ENCODE measurements at regions not wholly inside any gene's neighbourhood (a gene's known extent, or its start where the extent isn't known, plus 50 kb on each side); places are given as distances from the start of the nearest gene placed in this dataset.

DNA sequence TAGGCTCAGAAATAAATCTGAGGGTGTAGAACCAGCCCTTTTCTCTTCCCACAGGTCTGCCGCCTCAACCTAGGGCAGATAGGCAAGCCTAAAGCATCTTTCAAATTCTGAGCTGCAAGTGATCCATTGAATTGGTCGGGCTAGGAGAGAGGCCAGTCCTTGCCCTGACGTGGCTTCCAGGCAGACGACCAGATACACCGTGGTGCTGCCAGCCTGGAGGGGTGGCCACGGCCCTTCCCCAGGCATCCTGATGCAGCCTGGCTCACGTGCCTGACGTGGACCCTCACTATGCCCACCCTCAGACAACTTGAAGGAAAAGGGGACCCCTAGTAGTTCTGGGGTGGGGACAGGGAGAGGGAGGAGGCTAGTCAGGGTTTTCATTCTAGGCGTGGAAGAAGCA, 859.3 kb upstream of the KLHL1 start:
- Mint-ChIP-seq H3K4me3 (no peak overlapping the region), H3K9me3 (no peaks in the 10 kb centered on the region), H3K36me3 (ENCODE audit: low read depth) (no peaks in the 10 kb centered on the region), H3K27ac (no peak overlapping the region), H3K4me1 (ENCODE audit: low read depth) (no peaks in the 10 kb centered on the region), H3K27me3 (no peaks in the 10 kb centered on the region)
- intact Hi-C loops (cut with micrococcal nuclease), result no loop called here
- ChIA-PET POLR2A (no interaction called here), CTCF (no interaction called here)
- no peak for DNase-seq
- TF ChIP-seq, protein P1, sequence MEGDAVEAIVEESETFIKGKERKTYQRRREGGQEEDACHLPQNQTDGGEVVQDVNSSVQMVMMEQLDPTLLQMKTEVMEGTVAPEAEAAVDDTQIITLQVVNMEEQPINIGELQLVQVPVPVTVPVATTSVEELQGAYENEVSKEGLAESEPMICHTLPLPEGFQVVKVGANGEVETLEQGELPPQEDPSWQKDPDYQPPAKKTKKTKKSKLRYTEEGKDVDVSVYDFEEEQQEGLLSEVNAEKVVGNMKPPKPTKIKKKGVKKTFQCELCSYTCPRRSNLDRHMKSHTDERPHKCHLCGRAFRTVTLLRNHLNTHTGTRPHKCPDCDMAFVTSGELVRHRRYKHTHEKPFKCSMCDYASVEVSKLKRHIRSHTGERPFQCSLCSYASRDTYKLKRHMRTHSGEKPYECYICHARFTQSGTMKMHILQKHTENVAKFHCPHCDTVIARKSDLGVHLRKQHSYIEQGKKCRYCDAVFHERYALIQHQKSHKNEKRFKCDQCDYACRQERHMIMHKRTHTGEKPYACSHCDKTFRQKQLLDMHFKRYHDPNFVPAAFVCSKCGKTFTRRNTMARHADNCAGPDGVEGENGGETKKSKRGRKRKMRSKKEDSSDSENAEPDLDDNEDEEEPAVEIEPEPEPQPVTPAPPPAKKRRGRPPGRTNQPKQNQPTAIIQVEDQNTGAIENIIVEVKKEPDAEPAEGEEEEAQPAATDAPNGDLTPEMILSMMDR (IDR thresholded peaks at IDR 0.05), result no peak
- no peak for ATAC-seq

DNA sequence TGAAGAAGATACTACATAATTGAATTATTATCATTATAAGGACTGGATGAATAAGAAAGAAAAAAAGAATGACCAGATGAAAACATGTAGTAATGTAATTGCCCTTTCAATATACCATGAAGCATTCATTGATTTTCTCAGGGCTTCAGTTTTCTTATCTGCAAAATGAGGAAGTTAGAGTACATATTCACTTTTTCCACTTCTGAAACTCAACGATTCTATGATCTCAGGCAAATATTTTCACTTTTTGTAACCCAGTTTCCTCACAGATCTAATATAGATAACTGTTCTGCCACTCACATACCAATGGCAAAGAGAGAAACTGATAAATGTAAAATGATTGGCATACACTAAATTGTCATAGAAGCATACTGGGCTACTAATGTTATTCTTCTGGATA, 856.6 kb upstream of the KLHL1 start:
- ATAC-seq, result no peak
- intact Hi-C loops (cut with micrococcal nuclease), result no loop called here
- no peaks in the 10 kb centered on the region for H3K4me1 Mint-ChIP-seq (ENCODE audit: low read depth)
- POLR2A ChIA-PET, result no interaction called here
- DNase-seq, result no peak
- no peaks in the 10 kb centered on the region for H3K9me3 Mint-ChIP-seq
- no peaks in the 10 kb centered on the region for H3K27me3 Mint-ChIP-seq
- H3K27ac Mint-ChIP-seq, result no peak overlapping the region
- H3K36me3 Mint-ChIP-seq (ENCODE audit: low read depth), result no peaks in the 10 kb centered on the region
- TF ChIP-seq, protein P1 (IDR thresholded peaks at IDR 0.05), result no peak
- H3K4me3 Mint-ChIP-seq, result no peak overlapping the region
- CTCF ChIA-PET, result no interaction called here

DNA sequence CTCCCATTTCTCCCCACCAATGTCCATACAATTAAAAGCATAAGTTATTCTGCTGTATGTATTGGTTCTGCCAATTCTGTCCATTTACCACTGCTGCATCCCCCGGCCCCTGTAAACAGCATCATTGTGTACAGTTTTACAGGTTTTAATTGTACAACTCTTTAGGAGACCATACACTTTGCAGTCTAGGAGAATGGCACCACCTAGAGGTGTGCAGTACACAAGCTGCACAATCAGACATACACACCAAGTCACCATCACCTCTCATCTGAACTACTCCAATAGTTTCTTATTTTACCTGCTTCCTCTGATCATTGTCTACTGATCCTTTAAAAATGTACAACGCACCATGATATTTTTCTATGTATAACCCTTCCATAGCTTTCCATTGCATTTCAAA, 855.9 kb upstream of the KLHL1 start:
- no peak overlapping the region for H3K27ac Mint-ChIP-seq
- TF ChIP-seq, protein P1 (IDR thresholded peaks at IDR 0.05), result no peak
- ATAC-seq (no peak), DNase-seq (no peak)
- H3K4me1 Mint-ChIP-seq (ENCODE audit: low read depth), result no peaks in the 10 kb centered on the region
- ChIA-PET CTCF (no interaction called here), POLR2A (no interaction called here)
- intact Hi-C loops (cut with micrococcal nuclease), result no loop called here
- H3K4me3 Mint-ChIP-seq, result no peak overlapping the region
- H3K36me3 Mint-ChIP-seq (ENCODE audit: low read depth), result no peaks in the 10 kb centered on the region
- H3K9me3 Mint-ChIP-seq, result no peaks in the 10 kb centered on the region
- H3K27me3 Mint-ChIP-seq, result no peaks in the 10 kb centered on the region

DNA sequence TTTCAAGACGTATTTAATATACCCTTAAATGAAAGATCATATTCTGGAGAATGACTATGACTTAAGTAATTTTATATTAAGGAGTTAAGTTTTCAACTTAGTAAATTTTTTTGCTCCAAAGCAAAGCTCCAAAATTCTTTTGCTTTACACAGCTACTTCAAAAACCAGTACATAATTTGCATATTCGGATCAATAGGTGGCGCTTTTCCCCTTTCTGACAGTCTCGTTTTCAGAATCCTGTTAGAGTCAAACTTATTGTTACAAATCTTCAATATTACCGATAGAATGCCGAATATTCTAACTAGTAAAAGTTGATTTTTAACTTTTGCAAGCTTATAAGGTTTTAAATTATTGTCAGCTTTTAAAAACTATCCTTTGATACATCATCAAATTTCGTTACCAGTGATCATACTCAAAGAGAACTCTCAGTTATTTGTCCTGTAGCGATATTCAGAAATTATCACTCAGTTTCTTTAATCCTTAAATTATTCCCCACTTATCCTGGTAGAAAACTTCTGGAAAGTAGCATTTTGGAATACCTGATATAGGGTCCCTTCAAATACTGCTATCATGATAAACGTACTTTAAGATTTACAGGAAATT, 852.7 kb upstream of the KLHL1 start:
- H3K9me3 Mint-ChIP-seq, result no peaks in the 10 kb centered on the region
- TF ChIP-seq, protein P1 (IDR thresholded peaks at IDR 0.05), result peak; percentile 36
- H3K4me1 Mint-ChIP-seq (ENCODE audit: low read depth), result no peaks in the 10 kb centered on the region
- peak; percentile 4 for DNase-seq
- H3K36me3 Mint-ChIP-seq (ENCODE audit: low read depth), result no peaks in the 10 kb centered on the region
- ChIA-PET POLR2A (no interaction called here), CTCF (interaction anchor here (1.2 kb wide), 1 partner anchor 15 kb away, joined by 4 read pairs; no protein-coding TSS in a partner anchor)
- no peak overlapping the region for H3K4me3 Mint-ChIP-seq
- H3K27me3 Mint-ChIP-seq, result no peaks in the 10 kb centered on the region
- no peak for ATAC-seq
- H3K27ac Mint-ChIP-seq, result no peak overlapping the region
- intact Hi-C loops (cut with micrococcal nuclease), result no loop called here

DNA sequence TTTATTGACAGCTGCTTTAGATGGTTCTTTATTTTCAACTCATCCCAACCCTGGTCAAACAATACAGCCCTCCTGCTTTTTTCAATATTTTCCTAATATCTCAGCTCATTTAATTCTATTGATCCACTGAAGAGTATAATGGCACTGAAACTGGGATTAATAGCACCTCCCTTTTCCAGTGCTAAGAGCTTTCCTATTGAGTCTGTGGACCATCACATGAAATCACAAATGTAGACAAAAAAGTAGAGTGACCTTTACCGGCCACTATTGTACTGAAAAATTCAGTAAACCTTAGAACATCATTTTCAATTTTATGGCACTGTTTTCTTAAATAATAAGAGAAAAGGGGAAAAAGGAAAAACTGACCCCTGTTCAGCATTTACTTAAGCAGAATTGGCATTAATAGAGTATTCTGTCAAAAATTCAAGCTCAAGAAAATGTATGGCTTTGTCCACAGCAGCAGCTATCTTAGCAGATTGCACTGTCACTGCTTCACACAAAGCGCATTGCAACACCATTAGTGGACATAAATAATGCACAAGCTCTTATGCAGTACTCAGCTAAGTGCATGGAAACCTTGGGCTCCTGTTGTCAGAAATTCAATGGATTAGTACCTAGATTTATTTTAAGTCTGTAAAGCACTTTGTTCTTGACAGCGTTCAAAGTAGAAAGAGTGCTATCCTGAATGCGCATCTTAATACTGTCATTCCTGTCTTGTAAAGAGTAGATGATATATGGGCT, 851.0 kb upstream of the KLHL1 start:
- ATAC-seq (no peak), DNase-seq (no peak)
- Mint-ChIP-seq H3K4me3 (no peak overlapping the region), H3K36me3 (ENCODE audit: low read depth) (no peaks in the 10 kb centered on the region), H3K27ac (no peak overlapping the region), H3K9me3 (no peaks in the 10 kb centered on the region), H3K4me1 (ENCODE audit: low read depth) (no peaks in the 10 kb centered on the region), H3K27me3 (no peaks in the 10 kb centered on the region)
- TF ChIP-seq, protein P1 (IDR thresholded peaks at IDR 0.05), result no peak
- ChIA-PET CTCF (no interaction called here), POLR2A (no interaction called here)
- intact Hi-C loops (cut with micrococcal nuclease), result no loop called here

Data from activated CD8-positive, alpha-beta T cell treated with anti-CD3 and anti-CD28 coated beads for 36 hours (primary cell).